HCT116 (cell line): ENCODE measurements at regions not wholly inside any gene's neighbourhood (a gene's known extent, or its start where the extent isn't known, plus 50 kb on each side); places are given as distances from the start of the nearest gene placed in this dataset.

Experiments used
- ATAC-seq: fragments of 200-7000 bp; cut with Tn5 transposase; 2 replicates; pipeline ENCODE4 v1.9.1; 2020; ENCODE audit warnings: mild to moderate bottlenecking, moderate library complexity
- BruUV-seq: library from RNA; stranded (reverse); fragments of 400-500 nt; replicated peaks from 2 replicates; lab custom pipeline; 2021; lab: Mats Ljungman, UMichigan
- CTCF ChIA-PET: fragments of 300-600 bp; sonication (Branson Sonifier 250); formaldehyde crosslinking; loops from one replicate; lab custom pipeline; 2021; ENCODE audit warnings: antibody characterized with exemption; lab: Charles Lee
- POLR2A ChIA-PET: fragments of 300-600, 350-600 bp; sonication (Branson Sonifier 250); formaldehyde crosslinking; loops from one replicate; lab custom pipeline; 2021; ENCODE audit warnings: antibody characterized with exemption; lab: Charles Lee
- RAD21 ChIA-PET, 2 experiments: fragments of 300-600 bp; sonication (Branson Sonifier 250); formaldehyde crosslinking; loops; one replicate each; lab custom pipeline; 2023; ENCODE audit warnings: low total read pairs in 2 of 2; ENCODE audit not compliant: uncharacterized antibody in 2 of 2, unreplicated experiment in 2 of 2, low non-redundant PET in 1 of 2; lab: Charles Lee
- DNase-seq: peaks from one replicate; pipeline ENCODE4 v3.0.0-alpha.2; 2010; ENCODE audit warnings: low read depth, low spot score
- H2AFZ ChIP-seq: fragments of 200-600 bp; shearing (Covaris generic), sonication (generic); 2 replicates; pipeline ENCODE4 v1.6.1; 2017; ENCODE audit warnings: low read depth, mixed run types, mixed read lengths, antibody characterized with exemption, low read length; ENCODE audit not compliant: poor library complexity, severe bottlenecking
- H3K27ac ChIP-seq: 2 replicates; pipeline ENCODE4 v1.5.1; 2012; ENCODE audit warnings: low read depth, low read length
- H3K27me3 ChIP-seq: fragments of 200-600 bp; sonication (generic); 2 replicates; pipeline ENCODE4 v1.6.1; 2016; ENCODE audit warnings: mixed run types, low read length, mixed read lengths; ENCODE audit not compliant: insufficient read depth
- H3K36me3 ChIP-seq, 2 experiments: fragments of 200-500 bp in 1 of 2; fragments of 200-600 bp in 1 of 2; sonication (Bioruptor generic) in 1 of 2; sonication (generic) in 1 of 2; 2 replicates each; pipeline versions ENCODE4 v1.5.1 to v1.6.1; 2014 to 2016; ENCODE audit warnings: low read length in 2 of 2, inconsistent platforms in 1 of 2, mixed read lengths in 1 of 2, mixed run types in 1 of 2; ENCODE audit not compliant: insufficient read depth in 2 of 2, control insufficient read depth in 1 of 2
- H3K4me1 ChIP-seq, 2 experiments: fragments of 200-600 bp in 1 of 2; sonication (generic) in 1 of 2; 2 replicates each; pipeline versions ENCODE4 v1.5.1 to v1.6.1; 2012 to 2017; ENCODE audit warnings: low read length in 2 of 2, inconsistent platforms in 1 of 2, mild to moderate bottlenecking in 1 of 2, mixed read lengths in 1 of 2, mixed run types in 1 of 2, moderate library complexity in 1 of 2; ENCODE audit not compliant: insufficient read depth in 2 of 2, control insufficient read depth in 1 of 2
- H3K4me2 ChIP-seq: fragments of 200-600 bp; sonication (generic); 2 replicates; pipeline ENCODE4 v1.6.1; 2017; ENCODE audit warnings: mixed run types, low read length, mixed read lengths
- H3K4me3 ChIP-seq, 2 experiments: fragments of 200-600 bp in 1 of 2; sonication (generic) in 1 of 2; replicated peaks in 1 of 2; 2 replicates each; pipeline ENCODE4 v1.5.1; 2011 to 2016; ENCODE audit warnings: low read length in 2 of 2, control low read depth in 1 of 2, low read depth in 1 of 2, mild to moderate bottlenecking in 1 of 2, mixed read lengths in 1 of 2, mixed run types in 1 of 2
- H3K79me2 ChIP-seq: fragments of 200-600 bp; sonication (generic); 2 replicates; pipeline ENCODE4 v1.6.1; 2017; ENCODE audit warnings: mild to moderate bottlenecking, mixed run types, low read length, moderate library complexity, mixed read lengths; ENCODE audit not compliant: insufficient read depth
- H3K9ac ChIP-seq: fragments of 200-600 bp; sonication (generic); 2 replicates; pipeline ENCODE4 v1.6.1; 2016; ENCODE audit warnings: low read length, mixed read lengths
- H3K9me2 ChIP-seq: fragments of 200-600 bp; sonication (generic), shearing (Covaris generic); 2 replicates; pipeline ENCODE4 v1.6.1; 2017; ENCODE audit warnings: mixed run types, mild to moderate bottlenecking, moderate library complexity; ENCODE audit not compliant: insufficient read depth
- H3K9me3 ChIP-seq, 2 experiments: fragments of 200-500 bp in 1 of 2; fragments of 200-600 bp in 1 of 2; sonication (Bioruptor generic) in 1 of 2; sonication (generic) in 1 of 2; 2 replicates each; pipeline ENCODE4 v1.6.1; 2014 to 2017; ENCODE audit warnings: low read length in 2 of 2, mixed read lengths in 2 of 2, inconsistent platforms in 1 of 2, low read depth in 1 of 2, mild to moderate bottlenecking in 1 of 2, mixed run types in 1 of 2, moderate library complexity in 1 of 2; ENCODE audit not compliant: control insufficient read depth in 1 of 2, insufficient read depth in 1 of 2
- H4K20me1 ChIP-seq: fragments of 200-600 bp; sonication (generic), shearing (Covaris generic); 2 replicates; pipeline ENCODE4 v1.6.1; 2017; ENCODE audit warnings: mixed run types, mild to moderate bottlenecking, moderate library complexity; ENCODE audit not compliant: insufficient read depth
- CBX3 ChIP-seq: IDR thresholded peaks from 2 replicates; pipeline ENCODE4 v1.6.1; 2012; ENCODE audit warnings: low read depth
- EGR1 ChIP-seq: IDR thresholded peaks from 2 replicates; pipeline ENCODE4 v1.6.1; 2012; ENCODE audit warnings: low read depth
- ELF1 ChIP-seq: IDR thresholded peaks from 2 replicates; pipeline ENCODE4 v1.6.1; 2012; ENCODE audit warnings: low read depth, borderline replicate concordance
- FOSL1 ChIP-seq: IDR thresholded peaks from 2 replicates; pipeline ENCODE4 v1.6.1; 2012; ENCODE audit warnings: low read depth
- POLR2A ChIP-seq: IDR thresholded peaks from 2 replicates; pipeline ENCODE4 v1.7.0; 2011; ENCODE audit warnings: borderline replicate concordance; ENCODE audit not compliant: insufficient read depth, insufficient read length; ENCODE audit errors: extremely low read depth
- POLR2AphosphoS5 ChIP-seq: IDR thresholded peaks from 2 replicates; pipeline ENCODE4 v1.6.1; 2011; ENCODE audit warnings: mild to moderate bottlenecking, low read depth, low read length, moderate library complexity
- RAD21 ChIP-seq: IDR thresholded peaks from 2 replicates; pipeline ENCODE4 v1.6.1; 2012; ENCODE audit warnings: low read depth, mild to moderate bottlenecking
- SIN3A ChIP-seq: IDR thresholded peaks from 2 replicates; pipeline ENCODE4 v1.6.1; 2012; ENCODE audit warnings: low read depth
- SRF ChIP-seq: IDR thresholded peaks from 2 replicates; pipeline ENCODE4 v1.6.1; 2012; ENCODE audit warnings: low read depth
- TCF7L2 ChIP-seq: IDR thresholded peaks from 2 replicates; pipeline ENCODE4 v1.7.0; 2011; ENCODE audit warnings: borderline replicate concordance, inconsistent platforms; ENCODE audit not compliant: insufficient read depth, insufficient read length; ENCODE audit errors: extremely low read depth
- ZNF274 ChIP-seq: fragments of 200-500 bp; sonication (Bioruptor generic); IDR thresholded peaks from 2 replicates; pipeline ENCODE4 v1.6.1; 2014; ENCODE audit warnings: mild to moderate bottlenecking, low read depth, low read length, inconsistent platforms
- intact Hi-C: fragments of 100-400 bp; cut with micrococcal nuclease; formaldehyde crosslinking; loops from 2 replicates; pipeline ENCODE4 v1.10.0; 2022
- TF ChIP-seq, protein P1 (sequence below): IDR thresholded peaks from 2 replicates; pipeline ENCODE4 v1.6.1; 2012; ENCODE audit warnings: low read depth
- TF ChIP-seq, protein P2 (sequence below), 3 experiments: fragments of 200-600 bp in 1 of 3; sonication (generic) in 1 of 3; IDR thresholded peaks in 2 of 3; conservative IDR thresholded peaks in 1 of 3; 2 replicates each; pipeline ENCODE4 v1.5.1; 2012 to 2017; ENCODE audit warnings: low read depth in 2 of 3, low read length in 2 of 3, antibody characterized with exemption in 1 of 3, borderline replicate concordance in 1 of 3, control low read depth in 1 of 3, mild to moderate bottlenecking in 1 of 3, mixed read lengths in 1 of 3, mixed run types in 1 of 3, moderate library complexity in 1 of 3; ENCODE audit not compliant: insufficient read depth in 1 of 3
- TF ChIP-seq, protein P3 (sequence below): IDR thresholded peaks from 2 replicates; pipeline ENCODE4 v1.6.1; 2012

- TF ChIP-seq, protein P1, sequence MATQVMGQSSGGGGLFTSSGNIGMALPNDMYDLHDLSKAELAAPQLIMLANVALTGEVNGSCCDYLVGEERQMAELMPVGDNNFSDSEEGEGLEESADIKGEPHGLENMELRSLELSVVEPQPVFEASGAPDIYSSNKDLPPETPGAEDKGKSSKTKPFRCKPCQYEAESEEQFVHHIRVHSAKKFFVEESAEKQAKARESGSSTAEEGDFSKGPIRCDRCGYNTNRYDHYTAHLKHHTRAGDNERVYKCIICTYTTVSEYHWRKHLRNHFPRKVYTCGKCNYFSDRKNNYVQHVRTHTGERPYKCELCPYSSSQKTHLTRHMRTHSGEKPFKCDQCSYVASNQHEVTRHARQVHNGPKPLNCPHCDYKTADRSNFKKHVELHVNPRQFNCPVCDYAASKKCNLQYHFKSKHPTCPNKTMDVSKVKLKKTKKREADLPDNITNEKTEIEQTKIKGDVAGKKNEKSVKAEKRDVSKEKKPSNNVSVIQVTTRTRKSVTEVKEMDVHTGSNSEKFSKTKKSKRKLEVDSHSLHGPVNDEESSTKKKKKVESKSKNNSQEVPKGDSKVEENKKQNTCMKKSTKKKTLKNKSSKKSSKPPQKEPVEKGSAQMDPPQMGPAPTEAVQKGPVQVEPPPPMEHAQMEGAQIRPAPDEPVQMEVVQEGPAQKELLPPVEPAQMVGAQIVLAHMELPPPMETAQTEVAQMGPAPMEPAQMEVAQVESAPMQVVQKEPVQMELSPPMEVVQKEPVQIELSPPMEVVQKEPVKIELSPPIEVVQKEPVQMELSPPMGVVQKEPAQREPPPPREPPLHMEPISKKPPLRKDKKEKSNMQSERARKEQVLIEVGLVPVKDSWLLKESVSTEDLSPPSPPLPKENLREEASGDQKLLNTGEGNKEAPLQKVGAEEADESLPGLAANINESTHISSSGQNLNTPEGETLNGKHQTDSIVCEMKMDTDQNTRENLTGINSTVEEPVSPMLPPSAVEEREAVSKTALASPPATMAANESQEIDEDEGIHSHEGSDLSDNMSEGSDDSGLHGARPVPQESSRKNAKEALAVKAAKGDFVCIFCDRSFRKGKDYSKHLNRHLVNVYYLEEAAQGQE = no peak
- TF ChIP-seq POLR2A (no peak), RAD21 (no peak), SIN3A (no peak)
- TF ChIP-seq, protein P2, sequence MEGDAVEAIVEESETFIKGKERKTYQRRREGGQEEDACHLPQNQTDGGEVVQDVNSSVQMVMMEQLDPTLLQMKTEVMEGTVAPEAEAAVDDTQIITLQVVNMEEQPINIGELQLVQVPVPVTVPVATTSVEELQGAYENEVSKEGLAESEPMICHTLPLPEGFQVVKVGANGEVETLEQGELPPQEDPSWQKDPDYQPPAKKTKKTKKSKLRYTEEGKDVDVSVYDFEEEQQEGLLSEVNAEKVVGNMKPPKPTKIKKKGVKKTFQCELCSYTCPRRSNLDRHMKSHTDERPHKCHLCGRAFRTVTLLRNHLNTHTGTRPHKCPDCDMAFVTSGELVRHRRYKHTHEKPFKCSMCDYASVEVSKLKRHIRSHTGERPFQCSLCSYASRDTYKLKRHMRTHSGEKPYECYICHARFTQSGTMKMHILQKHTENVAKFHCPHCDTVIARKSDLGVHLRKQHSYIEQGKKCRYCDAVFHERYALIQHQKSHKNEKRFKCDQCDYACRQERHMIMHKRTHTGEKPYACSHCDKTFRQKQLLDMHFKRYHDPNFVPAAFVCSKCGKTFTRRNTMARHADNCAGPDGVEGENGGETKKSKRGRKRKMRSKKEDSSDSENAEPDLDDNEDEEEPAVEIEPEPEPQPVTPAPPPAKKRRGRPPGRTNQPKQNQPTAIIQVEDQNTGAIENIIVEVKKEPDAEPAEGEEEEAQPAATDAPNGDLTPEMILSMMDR (IDR thresholded peaks at IDR 0.05 in 2 of 3, conservative IDR thresholded peaks at IDR 0.05 in 1 of 3; ENCODE audit: borderline replicate concordance in 1 of 3, insufficient read depth in 1 of 3, low read depth in 2 of 3, low read length in 2 of 3) = no peak
Measured at GRCh38 chr18:64365106-64365505, 216.2 kb upstream of the LINC00305 start (continued).

GRCh38 chr18:64337673-64338072 is 188.8 kb upstream of the LINC00305 start:
- H3K79me2 ChIP-seq = no peaks in the 10 kb centered on the region
- H4K20me1 ChIP-seq = no peaks in the 10 kb centered on the region
- ChIA-PET RAD21 (no interaction called here), POLR2A (no interaction called here), CTCF (no interaction called here)
- no peaks in the 10 kb centered on the region for H3K4me1 ChIP-seq
- no peak overlapping the region for H3K27ac ChIP-seq
- H3K27me3 ChIP-seq = no peaks in the 10 kb centered on the region
- no peak for TF ChIP-seq TCF7L2
- TF ChIP-seq, protein P2 (IDR thresholded peaks at IDR 0.05 in 2 of 3, conservative IDR thresholded peaks at IDR 0.05 in 1 of 3; ENCODE audit: borderline replicate concordance in 1 of 3, insufficient read depth in 1 of 3, low read depth in 2 of 3, low read length in 2 of 3) = no peak
- no peak for TF ChIP-seq SIN3A
- TF ChIP-seq FOSL1 = no peak
- TF ChIP-seq ELF1 = no peak
- no peak for TF ChIP-seq CBX3
- no peak for TF ChIP-seq RAD21
- TF ChIP-seq EGR1 = no peak
- TF ChIP-seq SRF = no peak
- TF ChIP-seq ZNF274 = no peak
- no peak for TF ChIP-seq POLR2AphosphoS5
- TF ChIP-seq POLR2A = no peak
- TF ChIP-seq, protein P3, sequence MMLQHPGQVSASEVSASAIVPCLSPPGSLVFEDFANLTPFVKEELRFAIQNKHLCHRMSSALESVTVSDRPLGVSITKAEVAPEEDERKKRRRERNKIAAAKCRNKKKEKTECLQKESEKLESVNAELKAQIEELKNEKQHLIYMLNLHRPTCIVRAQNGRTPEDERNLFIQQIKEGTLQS = no peak
- H3K4me2 ChIP-seq = no peak overlapping the region
- intact Hi-C loops = no loop called here
- H3K36me3 ChIP-seq = no peaks in the 10 kb centered on the region
- no TSS peak for BruUV-seq
- DNase-seq (no peak), ATAC-seq (no peak)
- no peak overlapping the region for H3K9ac ChIP-seq
- H3K4me3 ChIP-seq = no peak overlapping the region
- H2AFZ ChIP-seq = no peak overlapping the region
- H3K9me2 ChIP-seq = no peaks in the 10 kb centered on the region
- H3K9me3 ChIP-seq = peaks cover 9 to 24% of the 10 kb centered on the region in 2 experiments; a peak in 2 of 4 replicates
